GM13977 (cell line): ENCODE measurements at regions not wholly inside any gene's neighbourhood (a gene's known extent, or its start where the extent isn't known, plus 50 kb on each side); places are given as distances from the start of the nearest gene placed in this dataset.

Experiments
- DNase-seq: peaks from one replicate; pipeline ENCODE4 v3.0.0; 2012; ENCODE audit warnings: low spot score
- in situ Hi-C: fragments of 300-500 bp; cut with MboI; formaldehyde crosslinking; loops from one replicate; pipeline ENCODE4 v1.12.0; 2022; ENCODE audit warnings: low sequenced_read_pairs, low pct_unique_long_range_greater_than_20kb, mixed read lengths, inconsistent platforms; ENCODE audit not compliant: unreplicated experiment
- TF ChIP-seq, protein P1 (sequence below): IDR thresholded peaks from 2 replicates; pipeline ENCODE4 v1.5.1; 2012; ENCODE audit warnings: mild to moderate bottlenecking, control low read depth; ENCODE audit not compliant: insufficient read depth; ENCODE audit errors: extremely low read depth, missing control alignments

DNA sequence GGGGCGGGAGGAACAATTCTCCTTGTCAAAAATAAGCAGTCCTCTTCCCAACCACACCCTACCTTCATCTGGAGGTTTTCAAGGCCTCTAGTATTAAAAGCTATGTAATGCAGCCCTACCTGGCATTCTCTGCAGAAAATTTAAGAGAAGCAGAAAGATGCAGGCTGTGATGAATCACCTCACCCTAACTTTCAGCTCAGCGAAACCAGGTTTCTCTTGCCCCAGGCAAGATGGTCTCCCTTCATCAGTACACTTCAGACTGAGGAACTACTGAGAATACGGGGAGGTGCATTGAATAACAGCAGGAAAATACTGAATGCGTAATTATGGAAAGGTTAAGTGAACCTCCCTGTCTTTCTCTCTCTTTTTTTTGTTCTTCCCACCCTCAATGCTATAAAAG, 437.6 kb upstream of the KLF12 start:
- no peak for DNase-seq
- TF ChIP-seq, protein P1, sequence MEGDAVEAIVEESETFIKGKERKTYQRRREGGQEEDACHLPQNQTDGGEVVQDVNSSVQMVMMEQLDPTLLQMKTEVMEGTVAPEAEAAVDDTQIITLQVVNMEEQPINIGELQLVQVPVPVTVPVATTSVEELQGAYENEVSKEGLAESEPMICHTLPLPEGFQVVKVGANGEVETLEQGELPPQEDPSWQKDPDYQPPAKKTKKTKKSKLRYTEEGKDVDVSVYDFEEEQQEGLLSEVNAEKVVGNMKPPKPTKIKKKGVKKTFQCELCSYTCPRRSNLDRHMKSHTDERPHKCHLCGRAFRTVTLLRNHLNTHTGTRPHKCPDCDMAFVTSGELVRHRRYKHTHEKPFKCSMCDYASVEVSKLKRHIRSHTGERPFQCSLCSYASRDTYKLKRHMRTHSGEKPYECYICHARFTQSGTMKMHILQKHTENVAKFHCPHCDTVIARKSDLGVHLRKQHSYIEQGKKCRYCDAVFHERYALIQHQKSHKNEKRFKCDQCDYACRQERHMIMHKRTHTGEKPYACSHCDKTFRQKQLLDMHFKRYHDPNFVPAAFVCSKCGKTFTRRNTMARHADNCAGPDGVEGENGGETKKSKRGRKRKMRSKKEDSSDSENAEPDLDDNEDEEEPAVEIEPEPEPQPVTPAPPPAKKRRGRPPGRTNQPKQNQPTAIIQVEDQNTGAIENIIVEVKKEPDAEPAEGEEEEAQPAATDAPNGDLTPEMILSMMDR = no peak
- in situ Hi-C loops = no loop called here

GRCh38 chr13:74570834-74571233, 436.6 kb upstream of the KLF12 start:
- no peak for DNase-seq
- TF ChIP-seq, protein P1 = no peak
- in situ Hi-C loops = no loop called here

DNA sequence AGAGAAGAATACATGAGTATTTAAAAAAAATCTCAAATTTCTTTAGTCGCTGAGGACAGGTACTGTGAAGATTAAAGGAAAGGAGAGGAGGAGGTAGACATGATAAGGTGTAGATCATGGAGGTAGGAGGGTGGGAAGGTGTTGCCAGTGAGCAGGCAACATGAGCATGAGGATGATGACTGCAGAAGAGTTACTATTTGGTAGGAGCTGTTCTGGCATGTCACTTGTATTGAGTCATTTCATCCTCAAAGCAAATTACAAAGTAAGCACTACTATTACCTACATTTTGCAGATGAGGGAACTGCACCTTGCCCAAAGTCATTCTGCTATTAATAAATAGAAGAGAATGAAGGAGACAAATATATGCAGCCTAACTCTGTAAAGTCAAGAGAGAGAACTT, 435.8 kb upstream of the KLF12 start:
- in situ Hi-C loops = no loop called here
- DNase-seq = no peak
- TF ChIP-seq, protein P1 = no peak

- no peak for DNase-seq
- TF ChIP-seq, protein P1 = no peak
- in situ Hi-C loops = no loop called here
Observed at GRCh38 chr13:74569251-74569650, 435.0 kb upstream of the KLF12 start.

DNA sequence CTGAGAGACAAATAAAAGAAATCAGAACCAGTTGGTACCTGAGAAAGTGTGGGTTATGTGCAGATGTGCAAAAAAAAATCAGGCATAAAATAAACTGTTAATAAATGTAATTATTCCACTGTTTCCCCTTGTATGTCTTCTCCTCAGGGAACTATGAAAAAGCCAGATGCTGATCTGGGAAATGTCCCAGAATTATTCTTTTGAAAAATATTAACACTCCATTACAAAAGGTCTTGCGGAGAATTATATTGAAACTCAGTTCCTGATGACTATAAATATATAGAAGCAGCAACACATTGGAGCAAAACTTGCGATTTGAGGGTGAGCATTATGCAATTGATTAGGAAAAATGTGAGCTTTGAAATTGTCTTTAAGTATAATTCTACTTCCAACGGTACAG, 433.3 kb upstream of the KLF12 start:
- in situ Hi-C loops = no loop called here
- no peak for DNase-seq
- TF ChIP-seq, protein P1 = no peak

GRCh38 chr13:74562381-74562780, 428.2 kb upstream of the KLF12 start:
- TF ChIP-seq, protein P1 = no peak
- no peak for DNase-seq

DNA sequence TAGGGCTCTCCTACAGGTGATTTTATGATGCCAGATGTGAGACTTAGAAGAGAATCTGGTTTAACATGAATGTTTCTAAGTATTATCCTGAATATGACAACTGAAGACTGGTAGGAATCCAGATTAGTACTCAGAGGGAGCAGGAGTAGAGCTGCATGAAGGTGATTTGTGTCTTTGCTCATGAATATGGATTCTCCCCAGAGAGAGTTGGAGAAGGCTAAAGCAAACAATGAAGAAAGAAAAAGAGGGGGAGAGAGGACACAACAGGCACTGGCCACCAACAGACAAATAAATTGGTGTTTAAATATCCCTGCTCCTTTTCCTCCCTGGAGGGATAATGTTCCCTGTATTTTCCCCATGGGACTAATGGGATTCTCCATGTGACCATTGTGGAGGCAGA, 427.0 kb upstream of the KLF12 start:
- no peak for DNase-seq
- in situ Hi-C loops = no loop called here
- TF ChIP-seq, protein P1 = no peak

More at GRCh38 chr13:74562381-74562780, 428.2 kb upstream of the KLF12 start:
- in situ Hi-C loops = no loop called here
